ENCODE measurements at regions not wholly inside any gene's neighbourhood (a gene's known extent, or its start where the extent isn't known, plus 50 kb on each side); places are given as distances from the start of the nearest gene placed in this dataset.

DNA sequence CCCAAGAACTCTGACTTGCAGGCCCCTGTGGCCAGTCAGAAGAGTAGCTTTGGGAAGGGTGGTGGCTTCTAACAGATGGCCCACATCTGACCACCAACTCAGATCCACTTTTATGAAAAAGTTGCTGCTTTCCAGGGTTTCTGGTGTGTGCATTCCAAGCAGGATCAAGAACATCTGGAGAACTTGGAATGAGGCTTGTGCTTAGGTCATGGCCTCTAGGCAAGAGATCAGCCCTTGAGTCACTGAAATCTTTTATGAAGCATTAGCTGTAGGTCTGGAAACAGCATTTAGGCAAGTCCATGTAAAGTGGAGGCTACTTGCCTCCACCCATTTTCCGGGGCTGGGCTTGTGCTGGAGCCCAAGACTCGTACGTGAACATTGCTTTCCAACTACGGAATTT is 433.3 kb downstream of the SH3GL2 start:
- Histone ChIP-seq H3K4me1 (ENCODE audit: control insufficient read depth, insufficient read depth, low read length) (no peaks in the 10 kb centered on the region), H3K9ac (ENCODE audit: low read depth, low read length) (no peak overlapping the region), H3K4me2 (ENCODE audit: low read length) (no peak overlapping the region), H3K36me3 (ENCODE audit: insufficient read depth, low read length) (no peaks in the 10 kb centered on the region), H3K9me3 (replicated peaks; ENCODE audit: low read length) (no peaks in the 10 kb centered on the region), H3K4me3 (ENCODE audit: low read length) (no peak overlapping the region), H3K27me3 (ENCODE audit: control insufficient read depth, insufficient read depth, low read length) (peaks cover 19% of the 10 kb centered on the region)

DNA sequence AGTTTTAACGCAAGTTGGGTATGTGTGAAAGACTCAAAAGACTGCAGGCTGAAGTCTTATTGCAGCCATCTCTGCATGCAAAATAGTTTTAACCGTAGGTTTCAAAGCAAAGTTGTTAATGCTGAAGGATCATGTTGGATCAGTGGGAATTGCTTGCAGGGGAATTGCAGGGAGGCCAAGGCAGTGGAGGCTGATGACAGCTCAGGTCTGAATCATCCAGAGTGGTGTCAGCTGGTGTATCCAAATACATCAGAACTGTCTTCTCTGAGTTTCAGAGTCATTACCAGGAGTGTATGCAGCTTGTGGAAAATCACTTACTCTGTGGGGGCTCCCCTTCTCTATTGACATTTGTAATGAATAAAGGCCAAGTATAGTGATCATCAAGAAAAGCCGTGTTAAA is 435.7 kb downstream of the SH3GL2 start:
- H3K4me2 ChIP-seq (ENCODE audit: low read length): no peak overlapping the region
- H3K4me1 ChIP-seq (ENCODE audit: control insufficient read depth, insufficient read depth, low read length): no peaks in the 10 kb centered on the region
- H3K36me3 ChIP-seq (ENCODE audit: insufficient read depth, low read length): no peaks in the 10 kb centered on the region
- no peak overlapping the region for H3K9ac ChIP-seq (ENCODE audit: low read depth, low read length)
- peaks cover 26% of the 10 kb centered on the region for H3K27me3 ChIP-seq (ENCODE audit: control insufficient read depth, insufficient read depth, low read length)
- no peaks in the 10 kb centered on the region for H3K9me3 ChIP-seq (replicated peaks; ENCODE audit: low read length)
- H3K4me3 ChIP-seq (ENCODE audit: low read length): no peak overlapping the region

DNA sequence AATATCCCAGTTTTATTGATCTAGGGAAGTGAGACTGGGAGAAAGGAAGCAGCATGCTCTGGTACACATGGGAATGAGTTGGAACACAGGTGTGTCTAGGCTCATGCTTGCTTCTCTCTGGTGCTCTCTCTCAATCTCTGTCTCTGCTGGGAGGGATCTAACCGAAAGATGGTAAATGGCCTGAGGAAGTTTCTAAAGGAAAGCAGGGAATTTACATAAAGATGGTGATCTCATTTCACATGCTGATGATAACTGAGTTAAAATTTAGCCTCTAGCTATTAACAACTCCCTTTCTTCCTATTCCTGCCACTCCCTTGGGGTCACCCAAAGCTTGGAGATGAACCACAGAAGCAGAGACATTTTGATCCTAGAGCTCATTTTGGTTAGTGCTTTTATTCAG is 436.2 kb downstream of the SH3GL2 start:
- no peaks in the 10 kb centered on the region for H3K4me1 ChIP-seq (ENCODE audit: control insufficient read depth, insufficient read depth, low read length)
- peaks cover 30% of the 10 kb centered on the region for H3K27me3 ChIP-seq (ENCODE audit: control insufficient read depth, insufficient read depth, low read length)
- no peak overlapping the region for H3K4me2 ChIP-seq (ENCODE audit: low read length)
- H3K9me3 ChIP-seq (replicated peaks; ENCODE audit: low read length): no peaks in the 10 kb centered on the region
- H3K4me3 ChIP-seq (ENCODE audit: low read length): no peak overlapping the region
- H3K36me3 ChIP-seq (ENCODE audit: insufficient read depth, low read length): no peaks in the 10 kb centered on the region
- no peak overlapping the region for H3K9ac ChIP-seq (ENCODE audit: low read depth, low read length)

DNA sequence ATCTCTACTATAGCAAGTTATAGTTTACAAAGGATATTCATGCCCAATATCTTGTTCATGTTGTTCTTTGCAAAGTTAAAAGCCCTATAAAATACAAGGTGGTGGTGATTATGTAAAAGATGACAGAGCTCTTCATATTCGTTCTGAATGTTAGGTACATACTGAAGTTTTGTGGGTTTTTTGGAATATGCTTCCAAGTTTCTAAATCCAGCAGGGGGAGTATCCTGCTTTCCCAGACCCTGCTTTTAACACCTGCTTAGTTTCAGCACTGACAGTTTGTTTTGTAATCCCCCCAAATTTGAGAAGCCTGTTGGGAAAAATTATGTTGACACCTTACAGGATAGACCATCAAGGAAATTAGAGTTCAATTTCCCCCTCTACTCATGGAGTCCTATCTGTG is 438.3 kb downstream of the SH3GL2 start:
- Histone ChIP-seq H3K4me2 (ENCODE audit: low read length) (no peak overlapping the region), H3K9me3 (replicated peaks; ENCODE audit: low read length) (no peaks in the 10 kb centered on the region), H3K36me3 (ENCODE audit: insufficient read depth, low read length) (no peaks in the 10 kb centered on the region), H3K9ac (ENCODE audit: low read depth, low read length) (no peak overlapping the region), H3K4me1 (ENCODE audit: control insufficient read depth, insufficient read depth, low read length) (no peaks in the 10 kb centered on the region), H3K27me3 (ENCODE audit: control insufficient read depth, insufficient read depth, low read length) (peaks cover 24% of the 10 kb centered on the region), H3K4me3 (ENCODE audit: low read length) (no peak overlapping the region)

DNA sequence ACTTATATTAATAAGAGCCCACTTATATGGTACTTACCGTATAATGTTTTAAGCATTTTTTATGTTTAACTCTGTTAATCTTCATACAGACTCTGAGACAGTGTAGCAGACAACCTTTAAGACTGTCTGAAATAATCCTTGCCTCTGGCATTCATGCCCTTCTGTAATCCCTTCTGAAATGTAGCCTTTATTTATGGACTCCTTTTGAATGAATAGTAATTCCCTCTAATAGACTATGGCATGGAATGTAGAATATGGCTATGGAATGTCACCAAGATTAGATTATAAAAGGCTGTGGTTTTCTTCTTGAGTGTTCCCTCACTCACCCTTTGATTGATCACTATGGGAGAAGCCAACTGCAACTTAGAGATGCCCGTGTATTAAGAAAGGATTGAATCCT is 439.4 kb downstream of the SH3GL2 start:
- Histone ChIP-seq H3K9me3 (replicated peaks; ENCODE audit: low read length) (no peaks in the 10 kb centered on the region), H3K36me3 (ENCODE audit: insufficient read depth, low read length) (no peaks in the 10 kb centered on the region), H3K4me1 (ENCODE audit: control insufficient read depth, insufficient read depth, low read length) (no peaks in the 10 kb centered on the region), H3K4me3 (ENCODE audit: low read length) (no peak overlapping the region), H3K27me3 (ENCODE audit: control insufficient read depth, insufficient read depth, low read length) (peaks cover 24% of the 10 kb centered on the region), H3K9ac (ENCODE audit: low read depth, low read length) (no peak overlapping the region), H3K4me2 (ENCODE audit: low read length) (no peak overlapping the region)

DNA sequence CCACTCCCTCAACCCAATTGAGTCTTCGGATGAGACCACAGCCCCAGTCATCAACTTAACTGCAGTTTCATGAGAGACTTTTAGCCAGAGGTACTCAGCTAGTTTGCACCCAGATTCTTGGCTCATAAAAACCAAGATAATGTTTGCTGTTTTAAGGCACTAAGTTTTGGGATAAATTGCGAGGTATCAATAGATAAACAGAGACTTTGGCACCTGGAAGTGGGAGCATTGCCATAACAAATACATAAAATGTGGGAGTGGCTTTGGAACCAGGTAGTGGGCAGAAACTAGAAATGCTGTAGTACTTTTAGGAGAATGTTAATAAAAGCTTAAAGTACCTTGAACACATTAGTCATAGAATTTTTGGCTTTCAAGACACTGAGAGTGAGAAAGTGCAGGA is 439.8 kb downstream of the SH3GL2 start:
- peaks cover 24% of the 10 kb centered on the region for H3K27me3 ChIP-seq (ENCODE audit: control insufficient read depth, insufficient read depth, low read length)

DNA sequence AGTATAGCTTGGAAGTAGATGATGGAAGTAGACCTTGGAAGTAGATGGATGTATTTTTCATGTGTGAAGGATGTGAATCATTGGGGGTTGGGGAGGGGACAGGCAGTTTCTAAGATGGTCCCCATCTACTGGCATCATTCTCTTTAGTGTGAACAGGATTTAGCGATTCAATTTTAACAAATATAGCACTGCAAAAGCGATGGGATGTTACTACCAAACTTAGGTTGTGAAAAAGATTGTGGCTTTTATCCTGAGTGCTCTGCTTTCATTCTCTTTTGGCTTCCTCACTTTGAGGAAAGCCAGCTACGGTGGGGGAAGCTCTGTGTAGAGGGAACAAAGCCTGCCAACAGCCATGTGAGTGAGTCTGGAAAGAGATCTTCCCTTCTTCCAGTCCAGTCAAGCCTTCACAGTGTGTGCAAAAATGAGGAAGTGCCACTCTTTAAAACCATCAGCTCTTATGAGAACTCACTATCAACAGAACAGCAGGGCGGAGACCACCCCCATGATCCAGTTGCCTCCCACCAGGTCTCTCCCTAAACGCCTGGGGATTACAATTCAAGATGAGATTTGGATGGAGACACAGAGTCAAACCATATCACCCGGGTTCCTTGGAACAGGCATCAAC is 441.4 kb downstream of the SH3GL2 start:
- Histone ChIP-seq H3K9me3 (replicated peaks; ENCODE audit: low read length) (no peaks in the 10 kb centered on the region), H3K9ac (ENCODE audit: low read depth, low read length) (no peak overlapping the region), H3K4me3 (ENCODE audit: low read length) (no peak overlapping the region), H3K36me3 (ENCODE audit: insufficient read depth, low read length) (no peaks in the 10 kb centered on the region), H3K4me1 (ENCODE audit: control insufficient read depth, insufficient read depth, low read length) (no peaks in the 10 kb centered on the region), H3K27me3 (ENCODE audit: control insufficient read depth, insufficient read depth, low read length) (peaks cover 23% of the 10 kb centered on the region), H3K4me2 (ENCODE audit: low read length) (no peak overlapping the region)

More for the DNA sequence above, 439.8 kb downstream of the SH3GL2 start:
- H3K9ac ChIP-seq (ENCODE audit: low read depth, low read length): no peak overlapping the region
- no peak overlapping the region for H3K4me2 ChIP-seq (ENCODE audit: low read length)
- no peaks in the 10 kb centered on the region for H3K4me1 ChIP-seq (ENCODE audit: control insufficient read depth, insufficient read depth, low read length)
- no peaks in the 10 kb centered on the region for H3K9me3 ChIP-seq (replicated peaks; ENCODE audit: low read length)
- H3K36me3 ChIP-seq (ENCODE audit: insufficient read depth, low read length): no peaks in the 10 kb centered on the region
- H3K4me3 ChIP-seq (ENCODE audit: low read length): no peak overlapping the region

DNA sequence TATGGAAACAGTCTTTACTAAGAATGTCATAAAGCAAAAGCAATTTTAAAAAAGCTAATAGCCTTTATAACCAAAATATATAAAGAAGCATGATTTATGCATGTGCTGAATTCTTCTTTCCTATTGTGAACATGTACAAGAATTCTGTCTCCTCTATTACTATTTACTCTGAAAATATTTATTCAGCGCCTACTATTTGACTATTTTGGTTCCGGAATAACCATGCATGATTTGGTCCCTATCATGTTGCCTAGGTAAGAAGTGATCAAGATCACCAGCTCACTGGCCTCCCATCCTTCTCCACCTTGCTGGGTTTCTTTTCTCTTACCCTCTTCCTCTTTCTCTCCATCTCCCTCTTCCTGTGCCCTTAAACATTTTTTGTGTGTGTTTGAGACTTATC is 443.8 kb downstream of the SH3GL2 start:
- H3K4me1 ChIP-seq (ENCODE audit: control insufficient read depth, insufficient read depth, low read length): no peaks in the 10 kb centered on the region
- H3K27me3 ChIP-seq (ENCODE audit: control insufficient read depth, insufficient read depth, low read length): peaks cover 14% of the 10 kb centered on the region

DNA sequence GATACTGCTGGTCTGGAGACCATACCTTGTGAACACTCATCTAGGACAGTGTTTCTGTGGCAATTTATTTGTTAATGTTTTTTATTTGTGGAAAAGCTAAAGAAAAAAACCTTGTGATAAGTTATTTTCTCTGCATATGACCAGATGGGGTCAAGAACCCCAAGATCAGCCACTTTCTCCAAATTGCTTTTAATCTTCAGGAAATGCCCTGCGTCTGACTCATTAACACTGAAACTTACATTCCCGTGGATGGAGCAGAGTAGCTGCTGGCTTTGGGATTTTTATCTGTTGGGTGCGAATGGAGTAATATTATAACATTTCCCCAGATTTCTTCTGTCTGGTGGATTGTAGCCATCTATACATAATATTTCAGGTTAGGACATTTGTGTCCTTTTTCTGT is 444.5 kb downstream of the SH3GL2 start:
- peaks cover 14% of the 10 kb centered on the region for H3K27me3 ChIP-seq (ENCODE audit: control insufficient read depth, insufficient read depth, low read length)
- H3K9ac ChIP-seq (ENCODE audit: low read depth, low read length): no peak overlapping the region
- H3K36me3 ChIP-seq (ENCODE audit: insufficient read depth, low read length): no peaks in the 10 kb centered on the region
- no peaks in the 10 kb centered on the region for H3K4me1 ChIP-seq (ENCODE audit: control insufficient read depth, insufficient read depth, low read length)
- H3K9me3 ChIP-seq (replicated peaks; ENCODE audit: low read length): no peaks in the 10 kb centered on the region
- no peak overlapping the region for H3K4me3 ChIP-seq (ENCODE audit: low read length)
- no peak overlapping the region for H3K4me2 ChIP-seq (ENCODE audit: low read length)

More for the DNA sequence above, 443.8 kb downstream of the SH3GL2 start:
- Histone ChIP-seq H3K9me3 (replicated peaks; ENCODE audit: low read length) (no peaks in the 10 kb centered on the region), H3K36me3 (ENCODE audit: insufficient read depth, low read length) (no peaks in the 10 kb centered on the region), H3K4me2 (ENCODE audit: low read length) (no peak overlapping the region), H3K4me3 (ENCODE audit: low read length) (no peak overlapping the region), H3K9ac (ENCODE audit: low read depth, low read length) (no peak overlapping the region)

DNA sequence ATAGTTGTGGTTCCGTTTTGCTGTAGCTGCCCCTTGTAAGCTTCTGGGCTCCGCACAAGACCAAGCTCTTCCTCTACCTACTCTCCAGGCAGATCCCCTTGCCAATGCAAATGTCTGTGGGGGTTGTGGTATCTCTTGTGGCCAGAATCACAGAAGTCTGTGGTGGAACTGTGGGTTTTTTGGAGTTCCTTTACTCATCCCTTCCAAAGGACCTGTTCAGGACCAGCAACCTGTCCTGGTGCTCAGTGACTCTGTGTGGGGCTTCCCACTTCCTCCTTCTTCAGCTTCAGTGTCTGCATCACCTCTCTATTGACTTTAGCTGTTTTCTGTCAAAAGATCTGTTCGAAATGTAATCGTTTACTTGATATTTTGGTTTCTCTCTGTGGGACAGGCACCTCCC is 441.3 kb upstream of the ADAMTSL1 start:
- Histone ChIP-seq H3K4me1 (ENCODE audit: control insufficient read depth, insufficient read depth, low read length) (no peaks in the 10 kb centered on the region), H3K27me3 (ENCODE audit: control insufficient read depth, insufficient read depth, low read length) (no peaks in the 10 kb centered on the region), H3K4me2 (ENCODE audit: low read length) (no peak overlapping the region), H3K9me3 (replicated peaks; ENCODE audit: low read length) (no peaks in the 10 kb centered on the region), H3K9ac (ENCODE audit: low read depth, low read length) (no peak overlapping the region), H3K4me3 (ENCODE audit: low read length) (no peak overlapping the region), H3K36me3 (ENCODE audit: insufficient read depth, low read length) (no peaks in the 10 kb centered on the region)

DNA sequence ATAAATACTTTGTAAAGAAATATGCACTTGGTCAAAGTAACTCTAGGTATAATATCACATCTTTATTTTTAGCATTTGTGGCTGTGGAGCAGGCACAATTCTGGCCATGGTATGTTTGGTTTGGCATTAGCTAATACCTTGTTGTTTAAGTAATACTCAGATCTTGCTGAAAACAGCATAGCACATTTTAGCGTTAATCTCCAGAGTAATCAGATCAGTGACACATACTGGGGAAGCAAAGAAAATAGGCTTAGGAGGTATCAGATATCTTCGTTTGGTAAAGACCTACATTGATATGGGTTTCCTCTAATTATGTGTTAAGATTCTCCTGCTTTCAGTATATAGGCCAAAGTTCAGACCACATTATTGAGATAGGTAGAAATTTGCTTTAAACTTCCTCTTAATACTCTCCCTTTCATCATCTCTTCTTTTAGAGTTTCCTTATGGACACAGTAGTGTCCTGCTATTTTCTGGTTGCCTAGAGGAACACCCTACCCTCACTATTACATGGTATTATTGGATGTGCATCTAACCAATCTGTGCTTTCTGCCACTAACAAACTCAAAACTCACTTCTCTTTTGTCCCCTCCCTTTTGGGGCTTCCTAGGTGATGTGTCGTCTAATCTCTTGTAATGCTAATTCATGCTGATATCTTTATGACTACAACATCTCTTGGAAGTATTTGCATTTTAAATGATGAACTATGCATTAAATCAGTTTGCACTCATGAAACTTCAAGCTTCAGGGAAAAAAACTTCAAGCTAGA is 437.3 kb upstream of the ADAMTSL1 start:
- H3K4me1 ChIP-seq (ENCODE audit: control insufficient read depth, insufficient read depth, low read length): no peaks in the 10 kb centered on the region

DNA sequence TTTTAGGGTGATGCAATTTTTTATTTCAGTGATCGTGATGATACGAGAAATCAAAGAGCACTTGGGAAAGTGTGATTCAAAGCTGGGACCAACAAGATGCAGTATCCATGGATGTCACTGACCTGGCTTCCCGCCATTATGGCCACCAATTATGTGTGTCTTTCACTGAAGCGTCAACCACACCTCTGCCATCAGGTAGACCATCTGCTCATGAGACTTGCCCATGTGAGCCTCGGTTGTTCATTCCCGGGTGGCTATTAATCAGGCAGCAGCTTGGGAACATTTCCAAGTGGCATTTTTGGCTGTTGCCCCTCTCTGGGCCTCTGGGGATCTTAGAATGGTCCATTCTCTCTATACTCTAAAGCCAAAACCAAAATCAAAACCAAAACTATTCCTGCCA is 436.0 kb upstream of the ADAMTSL1 start:
- no peaks in the 10 kb centered on the region for H3K36me3 ChIP-seq (ENCODE audit: insufficient read depth, low read length)
- no peaks in the 10 kb centered on the region for H3K9me3 ChIP-seq (replicated peaks; ENCODE audit: low read length)
- no peak overlapping the region for H3K4me2 ChIP-seq (ENCODE audit: low read length)
- no peak overlapping the region for H3K9ac ChIP-seq (ENCODE audit: low read depth, low read length)
- peaks cover 6% of the 10 kb centered on the region for H3K27me3 ChIP-seq (ENCODE audit: control insufficient read depth, insufficient read depth, low read length)
- no peak overlapping the region for H3K4me3 ChIP-seq (ENCODE audit: low read length)
- no peaks in the 10 kb centered on the region for H3K4me1 ChIP-seq (ENCODE audit: control insufficient read depth, insufficient read depth, low read length)

More for the DNA sequence above, 437.3 kb upstream of the ADAMTSL1 start:
- H3K4me3 ChIP-seq (ENCODE audit: low read length): no peak overlapping the region
- H3K4me2 ChIP-seq (ENCODE audit: low read length): no peak overlapping the region
- H3K27me3 ChIP-seq (ENCODE audit: control insufficient read depth, insufficient read depth, low read length): peaks cover 6% of the 10 kb centered on the region
- no peaks in the 10 kb centered on the region for H3K36me3 ChIP-seq (ENCODE audit: insufficient read depth, low read length)
- no peaks in the 10 kb centered on the region for H3K9me3 ChIP-seq (replicated peaks; ENCODE audit: low read length)
- H3K9ac ChIP-seq (ENCODE audit: low read depth, low read length): no peak overlapping the region

Measured in skeletal muscle satellite cell (primary cell).